IMR-90 (cell line): ENCODE measurements at regions not wholly inside any gene's neighbourhood (a gene's known extent, or its start where the extent isn't known, plus 50 kb on each side); places are given as distances from the start of the nearest gene placed in this dataset.

Experiments used
- ATAC-seq: fragments of 200-7000 bp; cut with Tn5 transposase; 2 replicates; pipeline ENCODE4 v1.9.1; 2020; ENCODE audit warnings: low read depth, mild to moderate bottlenecking, moderate library complexity
- BruUV-seq: library from RNA; stranded (reverse); fragments of 400-500 nt; replicated peaks from 2 replicates; lab custom pipeline; 2021; lab: Mats Ljungman, UMichigan
- CTCF ChIA-PET: fragments of 300-600 bp; formaldehyde crosslinking; extraction: SDS; loops from one replicate; lab custom pipeline; 2021; ENCODE audit warnings: antibody characterized with exemption; lab: Yijun Ruan, JAX
- POLR2A ChIA-PET: fragments of 300-600 bp; sonication (Branson Sonifier 250); formaldehyde crosslinking; loops from one replicate; lab custom pipeline; 2022; ENCODE audit warnings: antibody characterized with exemption; ENCODE audit not compliant: unreplicated experiment; lab: Charles Lee
- DNase-seq: peaks from one replicate; pipeline ENCODE4 v3.0.0; 2013
- H2AFZ ChIP-seq: replicated peaks from 2 replicates; pipeline ENCODE3; 2013; ENCODE audit warnings: low read length, mild to moderate bottlenecking; ENCODE audit not compliant: poor library complexity
- H2AK5ac ChIP-seq: 2 replicates; pipeline ENCODE4 v1.6.1; 2013; ENCODE audit warnings: low read depth, low read length, inconsistent platforms
- H2AK9ac ChIP-seq: replicated peaks from 2 replicates; pipeline ENCODE3; 2013; ENCODE audit warnings: mild to moderate bottlenecking, low read depth, low read length, moderate library complexity; ENCODE audit not compliant: poor library complexity
- H2BK120ac ChIP-seq: 2 replicates; pipeline ENCODE4 v1.6.1; 2013; ENCODE audit warnings: low read depth, low read length, inconsistent platforms
- H2BK15ac ChIP-seq: 3 replicates; pipeline ENCODE4 v1.6.1; 2013; ENCODE audit warnings: low read depth, low read length, inconsistent platforms
- H2BK20ac ChIP-seq: 2 replicates; pipeline ENCODE4 v1.6.1; 2013; ENCODE audit warnings: low read depth, mild to moderate bottlenecking, inconsistent platforms, low read length, moderate library complexity
- H2BK5ac ChIP-seq: 2 replicates; pipeline ENCODE4 v1.6.1; 2013; ENCODE audit warnings: mild to moderate bottlenecking, low read depth, low read length, inconsistent platforms; ENCODE audit not compliant: poor library complexity, severe bottlenecking
- H3K14ac ChIP-seq: replicated peaks from 2 replicates; pipeline ENCODE4 v1.6.1; 2013; ENCODE audit warnings: low read depth, low read length, inconsistent platforms
- H3K18ac ChIP-seq: 2 replicates; pipeline ENCODE4 v1.6.1; 2013; ENCODE audit warnings: low read depth, low read length, control low read depth
- H3K23ac ChIP-seq: 2 replicates; pipeline ENCODE4 v1.6.1; 2013; ENCODE audit warnings: low read depth, low read length, inconsistent platforms
- H3K27ac ChIP-seq: 2 replicates; pipeline ENCODE4 v1.5.1; 2013; ENCODE audit warnings: mild to moderate bottlenecking, control low read depth, low read length; ENCODE audit not compliant: insufficient read depth
- H3K27me3 ChIP-seq: 2 replicates; pipeline ENCODE4 v1.6.1; 2013; ENCODE audit warnings: low read length; ENCODE audit not compliant: control insufficient read depth, insufficient read depth
- H3K36me3 ChIP-seq: 2 replicates; pipeline ENCODE4 v1.6.1; 2013; ENCODE audit warnings: low read length, mixed read lengths; ENCODE audit not compliant: control insufficient read depth, insufficient read depth
- H3K4ac ChIP-seq: 2 replicates; pipeline ENCODE4 v1.6.1; 2013; ENCODE audit warnings: low read depth, low read length, inconsistent platforms
- H3K4me1 ChIP-seq: 2 replicates; pipeline ENCODE4 v1.6.1; 2013; ENCODE audit warnings: low read length, mixed read lengths; ENCODE audit not compliant: control insufficient read depth, insufficient read depth
- H3K4me2 ChIP-seq: 2 replicates; pipeline ENCODE4 v1.6.1; 2013; ENCODE audit warnings: low read depth, mild to moderate bottlenecking, control low read depth, low read length, moderate library complexity
- H3K4me3 ChIP-seq: 2 replicates; pipeline ENCODE4 v1.5.1; 2013; ENCODE audit warnings: low read depth, mild to moderate bottlenecking, control low read depth, low read length, moderate library complexity; ENCODE audit not compliant: insufficient read depth
- H3K56ac ChIP-seq: 2 replicates; pipeline ENCODE4 v1.6.1; 2013; ENCODE audit warnings: low read length, inconsistent platforms; ENCODE audit not compliant: insufficient read depth; ENCODE audit errors: extremely low read depth
- H3K79me1 ChIP-seq, 2 experiments: 2 replicates each; pipeline ENCODE4 v1.6.1; 2013; ENCODE audit warnings: low read length in 2 of 2, inconsistent platforms in 1 of 2, low read depth in 1 of 2
- H3K9ac ChIP-seq: 2 replicates; pipeline ENCODE4 v1.6.1; 2013; ENCODE audit warnings: low read depth, low read length, control low read depth
- H3K9me1 ChIP-seq: 2 replicates; pipeline ENCODE4 v1.6.1; 2013; ENCODE audit warnings: low read length, inconsistent platforms; ENCODE audit not compliant: insufficient read depth
- H3K9me3 ChIP-seq: 2 replicates; pipeline ENCODE4 v1.6.1; 2013; ENCODE audit warnings: low read length; ENCODE audit not compliant: control insufficient read depth, insufficient read depth
- H4K20me1 ChIP-seq: 2 replicates; pipeline ENCODE4 v1.6.1; 2013; ENCODE audit warnings: low read length, inconsistent platforms; ENCODE audit not compliant: insufficient read depth
- H4K5ac ChIP-seq: 2 replicates; pipeline ENCODE4 v1.6.1; 2013; ENCODE audit warnings: mild to moderate bottlenecking, low read depth, low read length, control low read depth
- H4K8ac ChIP-seq, 2 experiments: 2 replicates each; pipeline ENCODE4 v1.6.1; 2013; ENCODE audit warnings: low read depth in 2 of 2, low read length in 2 of 2, control low read depth in 1 of 2, inconsistent platforms in 1 of 2
- H4K91ac ChIP-seq: 2 replicates; pipeline ENCODE4 v1.6.1; 2013; ENCODE audit warnings: low read depth, low read length, inconsistent platforms; ENCODE audit not compliant: insufficient read depth
- BHLHE40 ChIP-seq: fragments of 150-350 bp; IDR thresholded peaks from 2 replicates; pipeline ENCODE4 v1.6.1; 2016; ENCODE audit warnings: mild to moderate bottlenecking, low read depth, low read length
- CTCF ChIP-seq: conservative IDR thresholded peaks from 2 replicates; pipeline ENCODE4 v1.5.1; 2012; ENCODE audit warnings: mild to moderate bottlenecking, low read depth, low read length, improper control_type of control experiment
- ELK1 ChIP-seq: fragments of 150-350 bp; IDR thresholded peaks from 2 replicates; pipeline ENCODE4 v1.6.1; 2016; ENCODE audit warnings: low read depth, mild to moderate bottlenecking, low read length, moderate library complexity, borderline replicate concordance
- MXI1 ChIP-seq: IDR thresholded peaks from 2 replicates; pipeline ENCODE4 v1.6.1; 2012; ENCODE audit warnings: low read depth, mild to moderate bottlenecking, low read length, moderate library complexity, borderline replicate concordance
- NFE2L2 ChIP-seq: fragments of 150-350 bp; IDR thresholded peaks from 2 replicates; pipeline ENCODE4 v1.6.1; 2016; ENCODE audit warnings: low read depth, mild to moderate bottlenecking, low read length
- RAD21 ChIP-seq: IDR thresholded peaks from 2 replicates; pipeline ENCODE4 v1.6.1; 2012; ENCODE audit warnings: low read length, improper control_type of control experiment
- RCOR1 ChIP-seq: IDR thresholded peaks from 2 replicates; pipeline ENCODE4 v1.6.1; 2012; ENCODE audit warnings: mild to moderate bottlenecking, low read length, improper control_type of control experiment; ENCODE audit not compliant: insufficient replicate concordance
- RFX5 ChIP-seq: IDR thresholded peaks from 2 replicates; pipeline ENCODE4 v1.8.0; 2012; ENCODE audit warnings: low read depth, mild to moderate bottlenecking, low read length, moderate library complexity
- SMC3 ChIP-seq: fragments of 150-350 bp; IDR thresholded peaks from 2 replicates; pipeline ENCODE4 v1.6.1; 2016; ENCODE audit warnings: low read depth, mild to moderate bottlenecking, antibody characterized with exemption, low read length, moderate library complexity
- USF2 ChIP-seq: fragments of 150-350 bp; IDR thresholded peaks from 2 replicates; pipeline ENCODE4 v1.6.1; 2017; ENCODE audit warnings: mild to moderate bottlenecking, antibody characterized with exemption, low read length, low read depth
- WGBS, 2 experiments: methylation state at CpG; one replicate each; pipeline versions ENCODE4 v1.1.5 to v1.1.7; 2013; ENCODE audit warnings: missing lambda C conversion rate in 2 of 2; ENCODE audit not compliant: insufficient read length in 1 of 2; ENCODE audit errors: extremely low coverage in 2 of 2; 5-methylcytosine and 5-hydroxymethylcytosine counted together
- dilution Hi-C: fragments of 300-500 bp; cut with HindIII; formaldehyde crosslinking; loops from one replicate; pipeline ENCODE4 v1.14.3; 2018; ENCODE audit warnings: low sequenced_read_pairs; ENCODE audit not compliant: unreplicated experiment
- in situ Hi-C: fragments of 300-500 bp; cut with MboI; formaldehyde crosslinking; loops from 3 replicates; pipeline ENCODE4 v1.14.3; 2019; ENCODE audit warnings: low sequenced_read_pairs, inconsistent platforms, mixed read lengths
- intact Hi-C: fragments of 100-400 bp; cut with micrococcal nuclease; formaldehyde crosslinking; loops from 2 replicates; pipeline ENCODE4 v1.10.0; 2022

GRCh38 chr22:27546157-27546935 lies 255.2 kb downstream of the MN1 start:
- DNase-seq = no peak
- Histone ChIP-seq H2BK20ac (no peak overlapping the region), H3K4ac (no peak overlapping the region), H4K20me1 (no peaks in the 10 kb centered on the region), H3K27me3 (peaks cover 50% of the 10 kb centered on the region), H3K9ac (no peak overlapping the region), H3K23ac (no peak overlapping the region), H3K4me3 (no peak overlapping the region), H2BK120ac (no peak overlapping the region), H3K4me2 (no peak overlapping the region), H3K9me3 (no peaks in the 10 kb centered on the region), H3K56ac (no peak overlapping the region), H3K36me3 (no peaks in the 10 kb centered on the region), H2AK5ac (no peak overlapping the region), H2AK9ac (no peak overlapping the region), H4K5ac (no peak overlapping the region), H2BK5ac (no peak overlapping the region), H3K14ac (no peak overlapping the region), H3K27ac (no peak overlapping the region), H2AFZ (no peak overlapping the region), H2BK15ac (no peak overlapping the region), H3K4me1 (no peaks in the 10 kb centered on the region), H4K91ac (no peak overlapping the region), H3K18ac (no peak overlapping the region), H4K8ac (no peak overlapping the region), H3K9me1 (no peaks in the 10 kb centered on the region), H3K79me1 (no peaks in the 10 kb centered on the region)
- 89% methylated on average over 8 of the region's 18 CpGs; no CpG with 5 or more reads in 1 of the 2 experiments for WGBS, 2 experiments
- BruUV-seq = no TSS peak
- ChIA-PET POLR2A (no interaction called here), CTCF (no interaction called here)
- in situ Hi-C loops (no loop called here), dilution Hi-C loops (no loop called here), intact Hi-C loops (no loop called here)
- ATAC-seq = no peak
- TF ChIP-seq RCOR1 = no peak
- no peak for TF ChIP-seq USF2
- no peak for TF ChIP-seq MXI1
- no peak for TF ChIP-seq RAD21
- no peak for TF ChIP-seq CTCF
- no peak for TF ChIP-seq RFX5
- no peak for TF ChIP-seq SMC3
- TF ChIP-seq BHLHE40 = no peak
- no peak for TF ChIP-seq ELK1
- TF ChIP-seq NFE2L2 = no peak
